ENCODE measurements at regions not wholly inside any gene's neighbourhood (a gene's known extent, or its start where the extent isn't known, plus 50 kb on each side); places are given as distances from the start of the nearest gene placed in this dataset.

DNA sequence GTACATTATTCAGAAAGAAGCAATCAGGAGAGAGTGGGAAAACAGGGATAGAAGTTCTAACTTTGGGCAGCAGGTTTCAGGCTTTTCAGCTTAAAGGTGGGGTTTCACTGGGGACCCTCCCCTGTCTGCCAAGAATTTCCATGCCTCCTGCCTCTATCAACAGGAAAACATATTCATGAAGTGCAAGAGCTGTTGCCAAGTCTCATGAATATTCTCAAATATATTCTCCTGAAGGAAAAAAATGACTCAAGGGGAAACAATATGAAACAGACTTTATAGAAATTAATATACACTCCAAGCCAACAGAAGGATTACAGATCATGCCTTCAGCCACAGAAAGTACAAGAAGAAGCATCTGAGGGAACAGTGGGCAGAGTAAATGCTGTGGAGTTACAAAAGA is 713.3 kb upstream of the ADAMTS5 start:
- TF ChIP-seq, protein P1, sequence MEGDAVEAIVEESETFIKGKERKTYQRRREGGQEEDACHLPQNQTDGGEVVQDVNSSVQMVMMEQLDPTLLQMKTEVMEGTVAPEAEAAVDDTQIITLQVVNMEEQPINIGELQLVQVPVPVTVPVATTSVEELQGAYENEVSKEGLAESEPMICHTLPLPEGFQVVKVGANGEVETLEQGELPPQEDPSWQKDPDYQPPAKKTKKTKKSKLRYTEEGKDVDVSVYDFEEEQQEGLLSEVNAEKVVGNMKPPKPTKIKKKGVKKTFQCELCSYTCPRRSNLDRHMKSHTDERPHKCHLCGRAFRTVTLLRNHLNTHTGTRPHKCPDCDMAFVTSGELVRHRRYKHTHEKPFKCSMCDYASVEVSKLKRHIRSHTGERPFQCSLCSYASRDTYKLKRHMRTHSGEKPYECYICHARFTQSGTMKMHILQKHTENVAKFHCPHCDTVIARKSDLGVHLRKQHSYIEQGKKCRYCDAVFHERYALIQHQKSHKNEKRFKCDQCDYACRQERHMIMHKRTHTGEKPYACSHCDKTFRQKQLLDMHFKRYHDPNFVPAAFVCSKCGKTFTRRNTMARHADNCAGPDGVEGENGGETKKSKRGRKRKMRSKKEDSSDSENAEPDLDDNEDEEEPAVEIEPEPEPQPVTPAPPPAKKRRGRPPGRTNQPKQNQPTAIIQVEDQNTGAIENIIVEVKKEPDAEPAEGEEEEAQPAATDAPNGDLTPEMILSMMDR (conservative IDR thresholded peaks at IDR 0.05; ENCODE audit: low read length): no peak
- no peak for TF ChIP-seq EZH2phosphoT487 (IDR thresholded peaks at IDR 0.05; ENCODE audit: borderline replicate concordance)

Data from Loucy (cell line).